ENCODE measurements at regions not wholly inside any gene's neighbourhood (a gene's known extent, or its start where the extent isn't known, plus 50 kb on each side); places are given as distances from the start of the nearest gene placed in this dataset.

GRCh38 chr2:18423636-18424035 is 136.8 kb downstream of the RDH14 start:
- no peak overlapping the region for H3K27ac ChIP-seq (ENCODE audit: low read length)
- H3K4me3 ChIP-seq (ENCODE audit: low read depth in 1 of 2, low read length in 2 of 2), result no peak overlapping the region

GRCh38 chr2:18422432-18423165 is 137.9 kb downstream of the RDH14 start:
- Histone ChIP-seq H3K27me3 (ENCODE audit: low read depth, low read length) (no peaks in the 10 kb centered on the region), H3K4me1 (ENCODE audit: control insufficient read depth in 1 of 2, insufficient read depth in 2 of 2, low read length in 2 of 2) (no peaks in the 10 kb centered on the region), H3K36me3 (ENCODE audit: control insufficient read depth in 1 of 2, insufficient read depth in 2 of 2, low read length in 2 of 2) (no peaks in the 10 kb centered on the region), H3K9me3 (ENCODE audit: control insufficient read depth in 1 of 2, low read length in 2 of 2) (no peaks in the 10 kb centered on the region), H3K4me3 (ENCODE audit: low read depth in 1 of 2, low read length in 2 of 2) (no peak overlapping the region), H3K27ac (ENCODE audit: low read length) (no peak overlapping the region)

More at GRCh38 chr2:18423636-18424035, 136.8 kb downstream of the RDH14 start:
- Histone ChIP-seq H3K9me3 (ENCODE audit: control insufficient read depth in 1 of 2, low read length in 2 of 2) (no peaks in the 10 kb centered on the region), H3K27me3 (ENCODE audit: low read depth, low read length) (no peaks in the 10 kb centered on the region), H3K4me1 (ENCODE audit: control insufficient read depth in 1 of 2, insufficient read depth in 2 of 2, low read length in 2 of 2) (no peaks in the 10 kb centered on the region), H3K36me3 (ENCODE audit: control insufficient read depth in 1 of 2, insufficient read depth in 2 of 2, low read length in 2 of 2) (no peaks in the 10 kb centered on the region)

GRCh38 chr2:18413676-18414396 is 146.6 kb downstream of the RDH14 start:
- Histone ChIP-seq H3K36me3 (ENCODE audit: control insufficient read depth in 1 of 2, insufficient read depth in 2 of 2, low read length in 2 of 2) (no peaks in the 10 kb centered on the region), H3K4me3 (ENCODE audit: low read depth in 1 of 2, low read length in 2 of 2) (no peak overlapping the region), H3K9me3 (ENCODE audit: control insufficient read depth in 1 of 2, low read length in 2 of 2) (no peaks in the 10 kb centered on the region), H3K27me3 (ENCODE audit: low read depth, low read length) (no peaks in the 10 kb centered on the region), H3K4me1 (ENCODE audit: control insufficient read depth in 1 of 2, insufficient read depth in 2 of 2, low read length in 2 of 2) (no peaks in the 10 kb centered on the region), H3K27ac (ENCODE audit: low read length) (no peak overlapping the region)

GRCh38 chr2:18412980-18413675 is 147.3 kb downstream of the RDH14 start:
- Histone ChIP-seq H3K9me3 (ENCODE audit: control insufficient read depth in 1 of 2, low read length in 2 of 2) (no peaks in the 10 kb centered on the region), H3K27ac (ENCODE audit: low read length) (no peak overlapping the region), H3K4me3 (ENCODE audit: low read depth in 1 of 2, low read length in 2 of 2) (no peak overlapping the region), H3K27me3 (ENCODE audit: low read depth, low read length) (no peaks in the 10 kb centered on the region), H3K36me3 (ENCODE audit: control insufficient read depth in 1 of 2, insufficient read depth in 2 of 2, low read length in 2 of 2) (no peaks in the 10 kb centered on the region), H3K4me1 (ENCODE audit: control insufficient read depth in 1 of 2, insufficient read depth in 2 of 2, low read length in 2 of 2) (no peaks in the 10 kb centered on the region)

GRCh38 chr2:18411626-18412025 is 148.8 kb downstream of the RDH14 start:
- Histone ChIP-seq H3K27me3 (ENCODE audit: low read depth, low read length) (no peaks in the 10 kb centered on the region), H3K4me3 (ENCODE audit: low read depth in 1 of 2, low read length in 2 of 2) (no peak overlapping the region), H3K36me3 (ENCODE audit: control insufficient read depth in 1 of 2, insufficient read depth in 2 of 2, low read length in 2 of 2) (no peaks in the 10 kb centered on the region), H3K4me1 (ENCODE audit: control insufficient read depth in 1 of 2, insufficient read depth in 2 of 2, low read length in 2 of 2) (no peaks in the 10 kb centered on the region), H3K9me3 (ENCODE audit: control insufficient read depth in 1 of 2, low read length in 2 of 2) (no peaks in the 10 kb centered on the region), H3K27ac (ENCODE audit: low read length) (no peak overlapping the region)

- Histone ChIP-seq H3K9me3 (ENCODE audit: control insufficient read depth in 1 of 2, low read length in 2 of 2) (no peaks in the 10 kb centered on the region), H3K36me3 (ENCODE audit: control insufficient read depth in 1 of 2, insufficient read depth in 2 of 2, low read length in 2 of 2) (no peaks in the 10 kb centered on the region), H3K4me3 (ENCODE audit: low read depth in 1 of 2, low read length in 2 of 2) (no peak overlapping the region), H3K27ac (ENCODE audit: low read length) (no peak overlapping the region), H3K4me1 (ENCODE audit: control insufficient read depth in 1 of 2, insufficient read depth in 2 of 2, low read length in 2 of 2) (no peaks in the 10 kb centered on the region), H3K27me3 (ENCODE audit: low read depth, low read length) (no peaks in the 10 kb centered on the region)
These were observed 149.9 kb downstream of the RDH14 start for GRCh38 chr2:18410543-18410942.

GRCh38 chr2:18408638-18409037 is 151.8 kb downstream of the RDH14 start:
- Histone ChIP-seq H3K27me3 (ENCODE audit: low read depth, low read length) (no peaks in the 10 kb centered on the region), H3K36me3 (ENCODE audit: control insufficient read depth in 1 of 2, insufficient read depth in 2 of 2, low read length in 2 of 2) (no peaks in the 10 kb centered on the region), H3K9me3 (ENCODE audit: control insufficient read depth in 1 of 2, low read length in 2 of 2) (no peaks in the 10 kb centered on the region), H3K27ac (ENCODE audit: low read length) (no peak overlapping the region), H3K4me3 (ENCODE audit: low read depth in 1 of 2, low read length in 2 of 2) (no peak overlapping the region), H3K4me1 (ENCODE audit: control insufficient read depth in 1 of 2, insufficient read depth in 2 of 2, low read length in 2 of 2) (no peaks in the 10 kb centered on the region)

- no peaks in the 10 kb centered on the region for H3K4me1 ChIP-seq (ENCODE audit: control insufficient read depth in 1 of 2, insufficient read depth in 2 of 2, low read length in 2 of 2)
- H3K27ac ChIP-seq (ENCODE audit: low read length), result no peak overlapping the region
- no peaks in the 10 kb centered on the region for H3K36me3 ChIP-seq (ENCODE audit: control insufficient read depth in 1 of 2, insufficient read depth in 2 of 2, low read length in 2 of 2)
- no peaks in the 10 kb centered on the region for H3K27me3 ChIP-seq (ENCODE audit: low read depth, low read length)
- no peaks in the 10 kb centered on the region for H3K9me3 ChIP-seq (ENCODE audit: control insufficient read depth in 1 of 2, low read length in 2 of 2)
- no peak overlapping the region for H3K4me3 ChIP-seq (ENCODE audit: low read depth in 1 of 2, low read length in 2 of 2)
These were observed 154.2 kb downstream of the RDH14 start for GRCh38 chr2:18406219-18406618.

- Histone ChIP-seq H3K4me1 (ENCODE audit: control insufficient read depth in 1 of 2, insufficient read depth in 2 of 2, low read length in 2 of 2) (no peaks in the 10 kb centered on the region), H3K36me3 (ENCODE audit: control insufficient read depth in 1 of 2, insufficient read depth in 2 of 2, low read length in 2 of 2) (no peaks in the 10 kb centered on the region), H3K4me3 (ENCODE audit: low read depth in 1 of 2, low read length in 2 of 2) (no peak overlapping the region), H3K9me3 (ENCODE audit: control insufficient read depth in 1 of 2, low read length in 2 of 2) (no peaks in the 10 kb centered on the region), H3K27me3 (ENCODE audit: low read depth, low read length) (no peaks in the 10 kb centered on the region), H3K27ac (ENCODE audit: low read length) (no peak overlapping the region)
These were observed 155.7 kb downstream of the RDH14 start for GRCh38 chr2:18404708-18405107.

- no peaks in the 10 kb centered on the region for H3K27me3 ChIP-seq (ENCODE audit: low read depth, low read length)
- H3K27ac ChIP-seq (ENCODE audit: low read length), result no peak overlapping the region
- H3K4me1 ChIP-seq (ENCODE audit: control insufficient read depth in 1 of 2, insufficient read depth in 2 of 2, low read length in 2 of 2), result no peaks in the 10 kb centered on the region
- H3K4me3 ChIP-seq (ENCODE audit: low read depth in 1 of 2, low read length in 2 of 2), result no peak overlapping the region
- no peaks in the 10 kb centered on the region for H3K36me3 ChIP-seq (ENCODE audit: control insufficient read depth in 1 of 2, insufficient read depth in 2 of 2, low read length in 2 of 2)
- H3K9me3 ChIP-seq (ENCODE audit: control insufficient read depth in 1 of 2, low read length in 2 of 2), result no peaks in the 10 kb centered on the region
These were observed 156.4 kb downstream of the RDH14 start for GRCh38 chr2:18403921-18404522.

GRCh38 chr2:18402831-18403230 is 157.6 kb downstream of the RDH14 start:
- Histone ChIP-seq H3K27ac (ENCODE audit: low read length) (no peak overlapping the region), H3K27me3 (ENCODE audit: low read depth, low read length) (no peaks in the 10 kb centered on the region), H3K9me3 (ENCODE audit: control insufficient read depth in 1 of 2, low read length in 2 of 2) (no peaks in the 10 kb centered on the region), H3K36me3 (ENCODE audit: control insufficient read depth in 1 of 2, insufficient read depth in 2 of 2, low read length in 2 of 2) (no peaks in the 10 kb centered on the region), H3K4me3 (ENCODE audit: low read depth in 1 of 2, low read length in 2 of 2) (no peak overlapping the region), H3K4me1 (ENCODE audit: control insufficient read depth in 1 of 2, insufficient read depth in 2 of 2, low read length in 2 of 2) (no peaks in the 10 kb centered on the region)

All from muscle layer of duodenum (tissue), 2 donors.